HG02973 (cell line): ENCODE measurements at regions not wholly inside any gene's neighbourhood (a gene's known extent, or its start where the extent isn't known, plus 50 kb on each side); places are given as distances from the start of the nearest gene placed in this dataset.

Experiments
- ATAC-seq: cut with Tn5 transposase; IDR thresholded peaks from one replicate; pipeline ENCODE4 v1.9.1; 2021; ENCODE audit warnings: moderate library complexity; ENCODE audit not compliant: unreplicated experiment

- ATAC-seq: no peak
These were observed 168.4 kb downstream of the ZFP36L2 start for GRCh38 chr2:43057742-43058725.

- ATAC-seq: no peak
These were observed 169.2 kb downstream of the ZFP36L2 start for GRCh38 chr2:43057026-43057741.

DNA sequence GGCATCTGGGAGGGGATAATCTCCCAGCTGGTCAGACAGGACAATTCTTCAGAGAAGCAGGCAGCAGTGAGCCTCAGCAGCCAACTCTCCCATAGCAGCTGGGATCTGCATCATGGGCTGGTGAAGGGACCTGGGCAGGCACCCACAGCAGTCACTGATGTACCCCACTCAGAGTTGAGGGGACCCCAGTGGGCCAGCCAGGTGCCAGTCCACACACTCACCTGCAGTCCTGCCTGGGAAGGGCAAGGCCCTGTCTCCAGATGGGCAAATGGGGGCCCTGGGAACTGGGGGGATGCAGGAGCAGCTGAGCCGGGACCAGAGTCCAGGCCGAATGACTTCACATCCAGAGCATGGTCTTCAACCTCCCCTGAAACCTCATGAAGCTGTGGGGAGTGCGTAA, 170.4 kb downstream of the ZFP36L2 start:
- no peak for ATAC-seq

DNA sequence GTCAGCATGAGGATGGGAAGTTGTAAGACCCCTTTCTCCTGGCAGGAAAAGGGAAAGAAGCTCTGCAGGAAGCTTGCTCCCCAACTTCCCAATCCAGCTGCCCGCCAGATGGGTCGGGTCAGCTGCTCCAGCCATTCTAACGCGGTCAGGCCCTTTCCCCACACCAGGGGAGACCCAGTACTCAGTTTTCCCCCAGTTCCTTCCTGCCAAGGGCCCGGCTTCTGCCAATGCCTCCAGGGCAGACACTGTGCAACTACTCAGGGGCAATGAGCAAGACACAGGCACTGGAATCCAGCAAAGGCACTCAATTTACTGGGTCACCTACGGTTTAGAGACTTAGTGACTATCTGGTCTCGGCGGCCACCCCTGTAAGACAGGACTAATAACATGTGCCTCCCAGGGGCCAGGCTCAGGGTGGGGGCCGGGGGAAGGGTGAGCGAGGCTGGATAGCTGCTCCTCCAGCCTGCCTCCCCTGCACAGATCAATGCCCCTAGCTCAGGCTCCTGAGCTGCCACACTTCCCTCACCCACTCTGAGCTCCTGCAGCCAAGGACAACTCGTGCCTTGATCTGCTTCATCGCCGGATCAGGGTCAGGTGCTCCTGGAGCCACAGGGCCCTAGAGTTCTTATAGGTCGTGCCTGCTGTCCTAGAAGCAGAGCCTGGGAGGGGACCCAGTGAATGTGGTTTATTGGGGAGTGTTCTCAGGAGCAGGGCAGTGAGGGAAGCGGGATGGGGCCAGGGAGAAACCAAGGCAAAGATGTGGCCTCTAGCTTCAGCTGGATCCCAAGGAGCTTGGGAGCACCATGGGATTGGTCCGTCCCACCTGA, 171.1 kb downstream of the ZFP36L2 start:
- ATAC-seq: no peak

GRCh38 chr2:43054367-43054766, 172.0 kb downstream of the ZFP36L2 start:
- ATAC-seq: no peak

DNA sequence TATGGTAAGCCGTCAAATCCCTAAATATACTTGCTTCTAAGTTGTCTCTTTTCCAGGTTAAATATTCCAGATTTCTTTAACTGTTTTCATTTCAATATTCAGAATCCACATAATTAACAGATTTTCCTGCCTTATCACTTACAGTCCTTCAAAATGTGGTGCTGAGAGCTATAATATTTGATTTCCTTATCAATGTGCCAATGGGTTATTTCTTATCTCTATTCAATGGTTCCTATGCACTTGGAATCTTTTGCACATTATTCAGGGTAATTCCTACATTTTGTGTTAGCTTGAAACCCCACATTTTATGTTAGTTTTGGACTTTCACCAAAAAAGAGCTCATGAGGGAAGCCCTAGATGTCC, 173.5 kb downstream of the ZFP36L2 start:
- no peak for ATAC-seq

GRCh38 chr2:43052204-43052943, 174.0 kb downstream of the ZFP36L2 start:
- no peak for ATAC-seq

- ATAC-seq: no peak
These were observed 175.1 kb downstream of the ZFP36L2 start for GRCh38 chr2:43051338-43051737.

- ATAC-seq: no peak
These were observed 175.5 kb downstream of the ZFP36L2 start for GRCh38 chr2:43050866-43051265.

DNA sequence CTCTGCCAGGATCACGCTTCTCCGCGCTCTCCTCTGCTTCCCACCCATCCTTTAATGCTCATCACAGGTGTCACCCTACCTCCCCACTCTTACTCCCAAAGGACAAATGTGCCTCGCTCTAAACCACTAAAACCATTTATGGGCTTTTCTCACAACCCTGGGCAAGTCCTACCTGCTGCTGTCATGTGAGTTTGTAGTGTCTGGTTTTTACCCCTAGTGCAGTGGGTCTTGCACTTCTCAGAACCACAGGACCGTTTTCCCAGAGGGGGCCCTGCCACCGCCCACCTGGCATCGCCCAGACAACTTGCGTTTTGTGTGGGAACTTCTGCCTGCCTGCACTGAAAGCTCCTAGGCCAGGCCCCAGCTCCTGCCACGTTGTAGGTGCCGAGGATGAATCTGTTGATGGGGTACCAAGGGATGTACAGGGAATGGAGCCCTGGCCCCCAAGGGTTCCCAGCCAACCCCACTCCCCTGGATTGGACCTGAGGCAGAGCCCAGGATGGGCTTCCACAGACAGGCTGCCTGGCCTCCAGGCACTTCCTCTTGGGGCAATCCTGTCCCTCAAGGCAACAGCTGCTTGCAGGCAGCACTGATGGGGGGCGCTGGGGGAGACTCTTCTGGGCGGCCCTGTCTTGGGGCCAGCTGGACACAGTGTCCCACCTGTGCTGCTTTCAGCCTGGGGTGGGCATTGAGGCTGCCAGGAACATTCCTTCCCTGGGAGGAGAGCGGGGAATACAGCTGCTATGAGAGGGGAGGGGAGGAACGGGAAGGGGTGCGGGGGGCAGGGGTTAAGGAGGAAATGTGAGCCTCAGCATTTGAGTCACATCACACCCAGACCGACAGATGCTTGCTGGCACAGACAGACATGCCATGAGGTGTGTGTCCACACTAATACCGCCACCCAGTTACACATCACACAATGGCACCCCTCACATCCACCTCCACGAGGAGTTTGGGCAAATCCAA, 176.3 kb downstream of the ZFP36L2 start:
- no peak for ATAC-seq

DNA sequence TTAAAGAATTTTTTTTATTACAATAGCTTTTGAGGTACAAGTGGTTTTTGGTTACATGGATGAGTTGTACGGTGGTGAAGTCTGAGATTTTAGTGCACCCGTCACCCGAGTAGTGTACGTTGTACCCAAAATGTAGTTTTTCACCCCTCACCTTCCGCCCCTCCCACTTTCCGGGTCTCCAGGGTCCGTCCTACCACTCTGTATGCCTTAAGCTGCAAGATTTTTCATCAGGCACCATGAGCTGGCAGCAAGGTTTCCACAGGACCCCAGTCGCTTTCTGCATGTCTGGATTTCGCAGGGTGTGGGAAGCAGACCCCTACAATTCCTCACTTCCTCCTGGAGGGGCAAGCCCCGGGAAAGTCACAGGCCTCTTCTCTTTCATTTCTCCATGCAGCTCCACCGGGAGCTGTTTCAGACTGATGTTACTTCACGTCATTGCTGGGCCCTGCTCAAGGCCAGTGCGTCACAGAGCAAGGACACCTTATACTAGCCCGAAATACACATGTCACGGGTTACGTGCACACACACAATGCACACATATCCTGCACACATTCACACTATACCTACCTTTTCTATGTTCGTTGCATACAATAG, 179.1 kb downstream of the ZFP36L2 start:
- no peak for ATAC-seq

DNA sequence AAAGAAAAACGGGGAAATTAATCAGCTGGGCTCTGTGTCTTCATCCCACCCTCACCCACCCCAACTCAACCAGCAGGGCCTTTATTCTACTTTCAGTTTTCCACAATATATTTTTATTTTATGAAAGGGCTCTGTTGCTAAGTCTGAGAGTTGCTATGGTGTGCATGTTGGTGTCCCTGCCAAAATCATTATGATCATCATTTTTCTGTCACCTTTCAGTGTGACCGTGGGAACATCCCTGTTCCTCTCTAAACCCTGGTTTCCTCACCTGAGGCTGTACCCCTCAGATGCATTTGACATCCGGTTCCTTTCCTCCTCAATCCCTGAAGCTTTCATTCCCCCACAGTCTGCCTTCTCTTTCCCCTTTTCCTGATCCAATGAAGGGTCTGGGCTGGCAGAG, 180.5 kb downstream of the ZFP36L2 start:
- no peak for ATAC-seq

DNA sequence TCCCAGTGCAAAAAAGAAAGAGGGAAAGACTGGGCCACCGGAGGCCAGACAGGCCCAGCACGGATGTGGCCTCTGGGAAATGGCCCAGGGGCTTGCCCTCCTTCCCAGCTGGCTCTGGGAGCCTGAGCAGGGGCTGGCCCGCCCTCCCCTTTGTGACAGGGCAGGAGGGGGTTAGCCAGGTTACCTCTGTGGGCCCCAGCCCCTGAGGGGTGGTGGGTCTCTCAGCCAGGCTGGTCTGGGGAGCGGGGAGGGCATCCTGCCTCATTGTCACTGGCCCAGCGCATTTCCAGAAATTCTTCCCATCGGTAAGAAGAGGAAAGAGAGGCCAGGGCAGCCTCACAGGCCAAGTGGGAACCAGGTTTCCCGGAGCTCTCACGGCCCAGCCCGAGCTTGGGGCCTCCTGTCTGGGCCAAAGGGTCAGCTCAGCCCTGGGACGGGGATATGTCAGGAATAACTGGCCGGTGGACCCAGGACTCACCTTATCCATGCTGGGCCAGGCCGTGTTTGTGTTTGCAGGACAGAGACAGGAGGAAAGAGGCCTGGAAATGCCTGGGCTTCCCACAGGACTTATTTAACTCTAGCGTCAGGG, 182.2 kb downstream of the ZFP36L2 start:
- ATAC-seq: no peak

GRCh38 chr2:43043553-43043870, 182.9 kb downstream of the ZFP36L2 start:
- no peak for ATAC-seq

DNA sequence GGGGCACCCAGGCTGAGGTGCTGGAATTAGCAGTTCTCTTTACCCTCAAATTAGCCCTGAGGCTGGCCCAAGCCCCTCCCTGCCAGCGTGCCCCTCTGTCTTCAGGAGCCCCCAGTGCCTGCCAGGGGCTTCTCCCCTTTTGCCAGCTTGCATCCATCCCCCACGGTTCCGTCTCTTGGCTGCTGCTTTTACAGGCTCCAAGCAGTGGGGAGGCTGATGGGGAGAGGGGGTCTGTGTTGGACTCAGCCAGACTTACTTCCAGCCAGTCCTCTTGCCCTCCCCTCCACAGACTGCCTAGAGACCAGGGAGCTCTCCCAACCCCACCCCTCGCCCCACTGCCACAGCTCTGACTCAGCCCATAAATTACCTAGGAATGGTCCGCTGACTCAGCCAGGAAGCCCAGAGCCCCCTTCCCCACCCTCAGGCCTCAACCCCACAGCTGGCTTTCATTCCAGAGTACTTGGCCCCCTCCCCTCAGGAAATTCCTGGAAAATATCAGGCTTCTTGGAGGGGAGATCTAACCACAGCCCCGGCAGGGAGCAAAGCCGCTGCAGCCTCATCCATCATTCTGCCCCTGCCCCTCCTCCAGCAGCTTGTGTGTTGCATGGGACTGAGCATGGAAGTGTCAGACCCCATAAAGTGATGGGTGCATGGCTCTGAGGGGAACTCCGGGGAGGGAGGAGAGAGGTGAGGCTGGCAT, 184.6 kb downstream of the ZFP36L2 start:
- ATAC-seq: no peak

- no peak for ATAC-seq
These were observed 185.2 kb downstream of the ZFP36L2 start for GRCh38 chr2:43041173-43041591.

GRCh38 chr2:43040084-43040854, 186.1 kb downstream of the ZFP36L2 start:
- no peak for ATAC-seq
